Naive thymus-derived CD4-positive, alpha-beta T cell (primary cell): ENCODE measurements at regions not wholly inside any gene's neighbourhood (a gene's known extent, or its start where the extent isn't known, plus 50 kb on each side); places are given as distances from the start of the nearest gene placed in this dataset.
"Not testable (repeated sequence)": the region's sequence is repeated elsewhere in the genome, so short reads cannot be mapped to it uniquely, and the experiment has no call there.

Experiments used
- ATAC-seq: fragments of 150-1000 bp; cut with Tn5 transposase; 2 replicates; pipeline ENCODE4 v1.10.0; 2021; ENCODE audit warnings: mild to moderate bottlenecking, moderate library complexity
- CTCF ChIA-PET: fragments of 350-600 bp; sonication (Branson Sonifier 250); formaldehyde crosslinking; loops from one replicate; lab custom pipeline; 2021; ENCODE audit warnings: antibody characterized with exemption; lab: Charles Lee
- POLR2A ChIA-PET: fragments of 350-600 bp; sonication (Branson Sonifier 250); formaldehyde crosslinking; loops from one replicate; lab custom pipeline; 2021; ENCODE audit warnings: antibody characterized with exemption, inconsistent platforms; lab: Charles Lee
- DNase-seq, 9 donors: peaks; one replicate each; pipeline versions ENCODE4 v3.0.0 to v3.0.0-alpha.2; 2020 to 2022; ENCODE audit warnings: mixed read lengths in 1 of 9
- H3K27ac ChIP-seq: one replicate; pipeline ENCODE4 v1.7.0; 2013; ENCODE audit warnings: mild to moderate bottlenecking, low read depth, low read length, moderate library complexity
- H3K27me3 ChIP-seq, 2 donors: one replicate each; pipeline ENCODE4 v1.7.0; 2013; ENCODE audit warnings: low read length in 2 of 2, mild to moderate bottlenecking in 2 of 2, moderate library complexity in 2 of 2; ENCODE audit not compliant: control insufficient read depth in 2 of 2, insufficient read depth in 2 of 2
- H3K36me3 ChIP-seq, 3 experiments: 1 replicate in 2 of 3; 2 replicates in 1 of 3; pipeline ENCODE4 v1.7.0; 2013; ENCODE audit warnings: low read length in 3 of 3, mild to moderate bottlenecking in 3 of 3, moderate library complexity in 1 of 3; ENCODE audit not compliant: insufficient read depth in 3 of 3, control insufficient read depth in 2 of 3
- H3K4me1 ChIP-seq, 2 donors: one replicate each; pipeline ENCODE4 v1.7.0; 2013; ENCODE audit warnings: low read length in 2 of 2, mild to moderate bottlenecking in 2 of 2, moderate library complexity in 1 of 2; ENCODE audit not compliant: control insufficient read depth in 2 of 2, insufficient read depth in 2 of 2
- H3K4me3 ChIP-seq: 2 replicates; pipeline ENCODE4 v1.7.0; 2013; ENCODE audit warnings: mild to moderate bottlenecking, low read length
- H3K9me3 ChIP-seq, 3 experiments: 1 replicate in 2 of 3; 2 replicates in 1 of 3; pipeline ENCODE4 v1.7.0; 2013; ENCODE audit warnings: low read length in 3 of 3; ENCODE audit not compliant: control insufficient read depth in 2 of 3
- H3K27ac Mint-ChIP-seq, 9 donors: one replicate each; pipeline ENCODE4 v1.8.0; 2020 to 2022; ENCODE audit warnings: mixed read lengths in 9 of 9, mild to moderate bottlenecking in 8 of 9, moderate library complexity in 5 of 9, inconsistent platforms in 2 of 9
- H3K27me3 Mint-ChIP-seq, 5 donors: one replicate each; pipeline ENCODE4 v1.8.0; 2021 to 2022; ENCODE audit warnings: mixed read lengths in 5 of 5, mild to moderate bottlenecking in 1 of 5
- H3K36me3 Mint-ChIP-seq, 5 donors: one replicate each; pipeline ENCODE4 v1.8.0; 2020 to 2022; ENCODE audit warnings: mixed read lengths in 5 of 5, mild to moderate bottlenecking in 3 of 5, inconsistent platforms in 1 of 5
- H3K4me1 Mint-ChIP-seq, 7 donors: one replicate each; pipeline ENCODE4 v1.8.0; 2020 to 2022; ENCODE audit warnings: mixed read lengths in 7 of 7, mild to moderate bottlenecking in 3 of 7, inconsistent platforms in 1 of 7
- H3K4me3 Mint-ChIP-seq, 10 donors: one replicate each; pipeline ENCODE4 v1.8.0; 2020 to 2022; ENCODE audit warnings: mild to moderate bottlenecking in 10 of 10, mixed read lengths in 10 of 10, moderate library complexity in 6 of 10, inconsistent platforms in 2 of 10
- H3K9me3 Mint-ChIP-seq, 11 donors: one replicate each; pipeline ENCODE4 v1.8.0; 2020 to 2022; ENCODE audit warnings: mixed read lengths in 11 of 11, mild to moderate bottlenecking in 4 of 11, inconsistent platforms in 1 of 11, moderate library complexity in 1 of 11
- intact Hi-C, 2 donors: fragments of 100-400 bp; cut with micrococcal nuclease; formaldehyde crosslinking; loops; one replicate each; pipeline ENCODE4 v1.15.1; 2023

DNA sequence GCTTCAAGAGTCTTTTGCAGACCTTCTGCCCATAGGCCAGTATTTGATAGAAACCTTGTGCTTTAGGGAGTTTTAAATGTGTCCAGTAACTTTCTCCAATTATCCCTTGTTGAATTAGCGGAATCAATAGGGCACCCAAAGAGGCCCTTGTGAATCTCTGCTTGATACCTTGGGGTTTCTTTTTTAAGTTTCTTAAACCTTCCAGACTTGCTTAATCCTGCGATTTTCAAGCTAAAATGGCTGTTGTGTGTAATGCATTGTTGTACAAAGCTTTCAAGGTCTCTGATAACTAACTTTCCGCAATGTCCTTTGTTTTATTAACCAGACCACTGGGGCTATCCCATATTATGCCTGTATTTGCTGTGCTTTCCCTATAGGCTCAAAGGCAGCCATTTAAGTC lies 577.4 kb upstream of the RORB start:
- no peaks in the 10 kb centered on the region for H3K9me3 ChIP-seq
- ChIA-PET POLR2A (no interaction called here), CTCF (no interaction called here)
- no peaks in the 10 kb centered on the region for H3K4me1 Mint-ChIP-seq
- no peaks in the 10 kb centered on the region for H3K27me3 ChIP-seq
- no peaks in the 10 kb centered on the region for H3K36me3 ChIP-seq
- H3K27ac ChIP-seq: no peak overlapping the region
- DNase-seq (no peak), ATAC-seq (no peak)
- H3K27me3 Mint-ChIP-seq: no peaks in the 10 kb centered on the region
- intact Hi-C loops: no loop called here
- no peak overlapping the region for H3K27ac Mint-ChIP-seq
- no peak overlapping the region for H3K4me3 ChIP-seq
- peaks cover 0 to 4% (median 0%) of the 10 kb centered on the region in 11 donors for H3K9me3 Mint-ChIP-seq
- no peak overlapping the region for H3K4me3 Mint-ChIP-seq
- no peaks in the 10 kb centered on the region for H3K4me1 ChIP-seq
- H3K36me3 Mint-ChIP-seq: no peaks in the 10 kb centered on the region

DNA sequence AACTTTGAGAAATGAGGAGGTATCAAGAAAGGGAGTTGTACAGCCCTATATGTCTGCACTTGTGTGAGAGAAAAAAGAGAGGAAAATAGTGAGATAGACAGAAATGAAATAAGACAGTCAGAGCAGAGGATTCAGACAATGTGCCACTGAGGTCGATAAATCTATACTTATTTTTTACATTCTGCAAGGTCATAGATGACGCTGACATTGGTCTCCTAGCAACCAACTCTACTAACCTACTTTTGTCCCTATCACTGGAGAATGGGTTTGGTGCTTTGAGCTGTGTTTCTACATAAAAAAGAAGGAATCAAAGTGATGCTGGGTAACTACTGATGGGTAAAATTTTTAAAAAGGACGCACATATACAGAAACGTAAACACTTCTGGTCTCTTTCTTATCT lies 573.3 kb upstream of the RORB start:
- Histone ChIP-seq H3K9me3 (no peaks in the 10 kb centered on the region), H3K27ac (no peak overlapping the region), H3K27me3 (no peaks in the 10 kb centered on the region), H3K36me3 (no peaks in the 10 kb centered on the region), H3K4me1 (no peaks in the 10 kb centered on the region), H3K4me3 (no peak overlapping the region)
- intact Hi-C loops: no loop called here
- Mint-ChIP-seq H3K36me3 (no peaks in the 10 kb centered on the region), H3K4me3 (no peak overlapping the region), H3K9me3 (peaks cover 0 to 4% (median 0%) of the 10 kb centered on the region in 11 donors), H3K27ac (no peak overlapping the region), H3K4me1 (no peaks in the 10 kb centered on the region), H3K27me3 (no peaks in the 10 kb centered on the region)
- no peak for DNase-seq
- ChIA-PET CTCF (no interaction called here), POLR2A (no interaction called here)
- ATAC-seq: no peak

DNA sequence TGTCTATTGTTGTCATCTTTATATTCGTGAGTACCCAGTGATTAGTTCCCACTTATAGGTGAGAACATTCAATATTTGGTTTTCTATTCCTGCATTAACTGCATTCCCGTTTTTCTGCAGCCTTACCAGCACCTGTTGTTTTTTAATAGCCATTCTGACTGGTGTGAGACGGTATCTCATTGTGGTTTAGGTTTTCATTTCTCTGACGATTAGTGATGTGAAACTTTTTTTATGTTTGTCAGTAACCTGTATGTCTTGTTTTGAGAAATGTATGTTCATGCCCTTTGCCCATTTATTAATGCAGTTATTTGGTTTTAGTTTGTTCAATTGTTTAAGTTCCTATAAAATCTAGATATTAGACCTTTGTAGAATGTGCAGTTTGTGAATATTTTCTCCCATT lies 546.0 kb upstream of the RORB start:
- Histone ChIP-seq H3K27ac (no peak overlapping the region), H3K36me3 (no peaks in the 10 kb centered on the region), H3K9me3 (no peaks in the 10 kb centered on the region), H3K4me1 (no peaks in the 10 kb centered on the region), H3K27me3 (no peaks in the 10 kb centered on the region), H3K4me3 (no peak overlapping the region)
- Mint-ChIP-seq H3K9me3 (peaks cover 0 to 7% (median 0%) of the 10 kb centered on the region in 11 donors), H3K27me3 (no peaks in the 10 kb centered on the region), H3K27ac (no peak overlapping the region), H3K36me3 (peaks cover 0 to 5% (median 0%) of the 10 kb centered on the region in 5 donors), H3K4me1 (no peaks in the 10 kb centered on the region), H3K4me3 (no peak overlapping the region)
- intact Hi-C loops: no loop called here
- CTCF ChIA-PET: no interaction called here
- POLR2A ChIA-PET: no interaction called here
- no peak for DNase-seq
- ATAC-seq: no peak

DNA sequence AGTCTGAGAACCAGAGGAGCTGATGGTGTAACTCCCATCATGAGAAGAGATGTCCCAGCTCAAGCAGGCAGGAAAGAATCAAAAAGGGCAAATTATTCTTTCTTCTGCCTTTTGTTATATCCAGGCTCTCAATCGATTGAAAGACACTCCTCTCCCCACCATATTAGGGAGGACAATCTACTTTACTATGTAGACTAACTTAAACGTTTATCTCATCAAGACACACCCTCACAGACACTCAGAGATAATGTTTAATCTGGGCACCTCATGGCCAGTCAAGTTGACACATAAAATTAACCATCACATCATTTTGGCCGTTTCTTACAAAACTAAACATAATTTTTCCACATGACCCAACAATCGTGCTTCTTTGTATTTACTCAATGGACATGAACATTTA lies 534.3 kb upstream of the RORB start:
- Mint-ChIP-seq H3K9me3 (peaks cover 0 to 14% (median 2%) of the 10 kb centered on the region in 11 donors), H3K36me3 (no peaks in the 10 kb centered on the region), H3K4me1 (no peaks in the 10 kb centered on the region), H3K27ac (no peak overlapping the region), H3K4me3 (no peak overlapping the region), H3K27me3 (no peaks in the 10 kb centered on the region)
- Histone ChIP-seq H3K4me1 (no peaks in the 10 kb centered on the region), H3K36me3 (no peaks in the 10 kb centered on the region), H3K9me3 (no peaks in the 10 kb centered on the region), H3K27me3 (no peaks in the 10 kb centered on the region), H3K27ac (no peak overlapping the region), H3K4me3 (no peak overlapping the region)
- DNase-seq (no peak), ATAC-seq (no peak)
- intact Hi-C loops: no loop called here
- POLR2A ChIA-PET: no interaction called here
- CTCF ChIA-PET: no interaction called here

DNA sequence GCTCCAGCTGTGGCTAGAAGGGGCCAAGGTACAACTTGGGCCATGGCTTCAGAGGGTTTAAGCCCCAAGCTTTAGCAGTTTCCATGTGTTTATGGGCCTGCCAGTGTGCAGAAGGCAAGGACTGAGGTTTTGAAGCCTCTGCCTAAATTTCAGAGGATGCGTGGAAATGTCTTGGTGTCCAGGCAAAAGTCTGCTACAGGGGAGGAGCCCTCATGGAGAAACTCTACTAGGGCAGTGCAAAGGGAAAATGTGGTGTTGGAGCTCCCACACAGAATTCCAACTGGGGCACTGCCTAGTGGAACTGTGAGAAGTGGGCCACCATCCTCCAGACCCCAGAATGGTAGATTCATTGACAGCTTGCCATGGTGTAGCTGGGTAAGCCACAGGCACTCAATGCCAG lies 527.2 kb upstream of the RORB start:
- no peak for ATAC-seq
- Mint-ChIP-seq H3K4me3 (no peak overlapping the region), H3K36me3 (no peaks in the 10 kb centered on the region), H3K27me3 (no peaks in the 10 kb centered on the region), H3K9me3 (peaks cover 1 to 16% (median 7%) of the 10 kb centered on the region in 11 donors), H3K27ac (no peak overlapping the region), H3K4me1 (no peaks in the 10 kb centered on the region)
- Histone ChIP-seq H3K4me1 (no peaks in the 10 kb centered on the region), H3K27ac (no peak overlapping the region), H3K9me3 (no peaks in the 10 kb centered on the region), H3K27me3 (no peaks in the 10 kb centered on the region), H3K4me3 (no peak overlapping the region), H3K36me3 (no peaks in the 10 kb centered on the region)
- DNase-seq: no peak
- ChIA-PET POLR2A (no interaction called here), CTCF (no interaction called here)
- intact Hi-C loops: no loop called here

DNA sequence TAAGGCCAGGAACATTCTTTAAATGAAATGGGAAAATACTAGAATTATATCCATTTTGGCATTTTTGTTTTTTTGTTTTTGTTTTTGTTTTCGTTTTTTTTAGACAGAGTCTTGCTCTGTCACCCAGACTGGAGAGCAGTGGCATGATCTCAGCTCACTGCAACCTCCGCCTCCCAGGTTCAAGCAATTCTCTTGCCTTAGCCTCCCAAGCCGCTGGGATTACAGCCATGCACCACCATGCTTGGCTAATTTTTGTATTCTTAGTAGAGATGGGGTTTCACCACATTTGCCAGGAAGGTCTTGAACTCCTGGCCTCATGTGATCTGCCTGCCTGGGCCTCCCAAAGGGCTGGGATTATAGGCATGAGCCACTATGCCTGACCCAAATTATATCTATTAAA lies 520.7 kb upstream of the RORB start:
- peaks cover 0 to 10% (median 2%) of the 10 kb centered on the region in 11 donors for H3K9me3 Mint-ChIP-seq
- intact Hi-C loops, H3K4me3 ChIP-seq, H3K27ac Mint-ChIP-seq, H3K4me1 ChIP-seq, POLR2A ChIA-PET, DNase-seq, H3K4me1 Mint-ChIP-seq, H3K27me3 Mint-ChIP-seq, H3K36me3 ChIP-seq, H3K27me3 ChIP-seq, H3K36me3 Mint-ChIP-seq, H3K27ac ChIP-seq, H3K4me3 Mint-ChIP-seq, H3K9me3 ChIP-seq, CTCF ChIA-PET, ATAC-seq: not testable (repeated sequence)

DNA sequence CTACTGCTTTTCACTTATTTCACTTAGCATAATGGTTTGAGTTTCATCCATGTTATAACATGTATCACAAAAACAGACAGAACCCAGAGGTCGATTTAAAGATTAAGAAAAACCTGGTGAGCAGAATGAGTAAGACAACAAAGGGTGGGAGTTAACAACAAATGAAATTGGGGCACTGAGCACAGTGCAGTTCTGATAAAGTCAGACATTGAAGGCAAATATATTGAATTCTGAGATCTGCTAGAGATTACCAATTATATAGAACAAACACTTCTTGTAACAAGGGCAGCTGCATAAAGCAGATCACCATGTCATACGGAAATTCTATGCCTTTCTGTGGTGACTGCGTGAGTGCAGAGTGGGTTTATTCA lies 517.3 kb upstream of the RORB start:
- H3K36me3 ChIP-seq: no peaks in the 10 kb centered on the region
- POLR2A ChIA-PET: no interaction called here
- no peaks in the 10 kb centered on the region for H3K4me1 Mint-ChIP-seq
- no peak for ATAC-seq
- intact Hi-C loops: no loop called here
- no peaks in the 10 kb centered on the region for H3K27me3 Mint-ChIP-seq
- H3K27ac ChIP-seq: no peak overlapping the region
- CTCF ChIA-PET: no interaction called here
- no peaks in the 10 kb centered on the region for H3K4me1 ChIP-seq
- no peak overlapping the region for H3K4me3 Mint-ChIP-seq
- no peaks in the 10 kb centered on the region for H3K36me3 Mint-ChIP-seq
- H3K27ac Mint-ChIP-seq: no peak overlapping the region
- no peak overlapping the region for H3K4me3 ChIP-seq
- H3K9me3 Mint-ChIP-seq: peaks cover 0 to 4% (median 0%) of the 10 kb centered on the region in 11 donors
- H3K9me3 ChIP-seq: no peaks in the 10 kb centered on the region
- DNase-seq: no peak
- H3K27me3 ChIP-seq: no peaks in the 10 kb centered on the region
